GM21390 (cell line): ENCODE measurements at regions not wholly inside any gene's neighbourhood (a gene's known extent, or its start where the extent isn't known, plus 50 kb on each side); places are given as distances from the start of the nearest gene placed in this dataset.

Source experiments
- ATAC-seq: cut with Tn5 transposase; IDR thresholded peaks from one replicate; pipeline ENCODE4 v1.9.1; 2021; ENCODE audit not compliant: unreplicated experiment

GRCh38 chr7:41024126-41024525 is 678.8 kb downstream of the INHBA start:
- ATAC-seq, result no peak

GRCh38 chr7:41020056-41020455 is 682.8 kb downstream of the INHBA start:
- no peak for ATAC-seq

GRCh38 chr7:41013117-41013516 is 689.8 kb downstream of the INHBA start:
- no peak for ATAC-seq

GRCh38 chr7:41012041-41012440 is 690.8 kb downstream of the INHBA start:
- no peak for ATAC-seq

DNA sequence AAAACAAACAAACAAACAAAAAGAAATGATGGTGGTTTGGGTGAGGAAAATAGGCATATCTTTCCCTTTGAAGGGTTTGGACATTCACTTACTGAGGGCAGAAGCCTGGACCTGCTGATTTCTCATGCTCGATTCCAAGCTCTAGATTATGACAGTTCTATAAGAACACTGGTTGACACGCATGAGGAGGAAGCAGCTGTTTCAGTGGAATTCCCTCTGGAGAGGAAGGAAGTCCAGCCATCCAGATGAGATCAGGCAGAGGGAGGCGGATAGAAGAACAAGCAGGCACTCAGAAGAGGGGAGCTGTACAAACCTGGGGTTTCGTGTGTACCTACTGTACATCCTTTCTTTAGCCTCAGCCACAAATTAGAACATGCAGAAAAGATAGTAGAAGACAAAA is 691.9 kb downstream of the INHBA start:
- no peak for ATAC-seq

DNA sequence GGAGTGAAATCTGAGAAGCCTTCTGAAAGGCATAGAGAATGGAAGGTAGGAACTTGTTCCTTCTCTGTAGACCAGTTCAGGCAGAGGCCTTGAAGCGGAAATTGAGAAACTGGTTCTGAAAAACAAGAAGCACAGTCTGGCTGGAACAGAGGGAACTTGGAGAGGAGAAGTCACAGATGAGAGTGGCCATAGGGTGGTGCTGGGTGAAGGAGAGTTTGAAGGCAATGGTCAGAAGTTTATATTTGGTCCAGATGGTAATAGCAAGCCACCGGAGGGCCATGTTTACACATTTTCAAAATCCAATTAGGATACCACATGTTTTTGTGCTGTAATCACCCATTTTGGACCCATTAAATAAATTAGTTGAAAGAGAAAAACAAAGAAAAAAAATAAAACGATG is 692.5 kb downstream of the INHBA start:
- ATAC-seq, result no peak

DNA sequence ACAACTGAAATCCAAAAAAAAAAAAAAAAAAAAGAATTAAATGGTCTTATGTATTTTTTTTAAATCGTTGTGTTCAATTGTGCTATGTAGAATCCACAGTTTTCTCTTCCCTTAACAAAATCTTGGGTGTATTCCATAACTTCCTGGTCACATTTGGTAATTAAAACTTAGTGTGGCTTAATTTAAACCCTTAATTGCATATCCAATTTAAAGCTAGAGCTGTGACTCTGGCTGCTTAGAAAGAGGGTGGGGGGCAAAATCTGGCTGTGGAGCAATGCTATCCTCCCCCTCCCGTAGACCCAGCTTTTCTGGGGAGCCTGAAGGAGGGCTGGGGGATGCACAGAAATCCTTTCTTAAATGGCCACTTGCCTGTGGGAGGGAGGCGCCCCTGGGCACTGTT is 695.1 kb downstream of the INHBA start:
- no peak for ATAC-seq

GRCh38 chr7:41007351-41007751 is 695.5 kb downstream of the INHBA start:
- ATAC-seq, result no peak

GRCh38 chr7:41006306-41006995 is 696.4 kb downstream of the INHBA start:
- ATAC-seq, result no peak

- ATAC-seq, result no peak
Observed at GRCh38 chr7:41005374-41005901, 697.5 kb downstream of the INHBA start.

- ATAC-seq, result no peak
Observed at GRCh38 chr7:41003977-41004376, 698.9 kb downstream of the INHBA start.

DNA sequence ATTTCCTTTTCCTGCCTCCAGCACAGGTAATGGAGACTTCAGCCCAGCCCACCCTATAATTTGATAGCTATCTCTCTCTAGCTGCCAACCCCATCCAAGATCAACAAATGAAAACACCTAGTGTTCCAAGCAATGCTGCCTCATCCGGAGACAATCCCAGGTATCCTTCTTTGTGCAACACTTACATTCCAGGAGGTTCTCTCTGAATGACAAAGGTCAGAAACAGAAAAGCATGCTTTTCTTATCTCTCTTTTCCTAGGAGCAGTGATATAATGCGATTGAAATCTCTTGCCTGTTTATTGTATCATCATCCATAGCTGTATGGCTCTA is 699.3 kb downstream of the INHBA start:
- ATAC-seq, result no peak

GRCh38 chr7:41002741-41003610 is 699.9 kb downstream of the INHBA start:
- ATAC-seq, result no peak

GRCh38 chr7:41000042-41000441 is 702.8 kb downstream of the INHBA start:
- no peak for ATAC-seq

DNA sequence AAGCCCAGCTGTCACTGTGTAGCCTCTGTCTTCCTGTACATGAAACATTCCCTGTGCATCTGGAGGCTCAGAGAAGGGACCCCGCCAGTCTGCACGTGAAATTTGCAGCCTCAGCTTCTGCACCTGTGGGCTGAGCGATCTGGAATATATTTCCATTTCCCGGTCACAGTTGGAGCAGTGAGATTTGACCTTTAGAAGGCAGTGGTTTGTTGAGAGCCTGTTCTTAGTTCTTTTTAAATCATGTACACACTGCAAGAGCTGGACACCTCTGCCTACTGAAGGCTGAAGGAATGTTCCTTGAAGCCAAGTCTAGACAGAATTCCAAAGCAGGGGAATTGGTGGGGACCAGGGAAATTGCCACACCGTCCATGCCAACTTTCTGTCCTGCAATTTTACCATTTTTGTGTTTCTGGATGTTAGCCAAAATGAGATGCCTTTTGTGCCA is 706.6 kb downstream of the INHBA start:
- ATAC-seq, result no peak

DNA sequence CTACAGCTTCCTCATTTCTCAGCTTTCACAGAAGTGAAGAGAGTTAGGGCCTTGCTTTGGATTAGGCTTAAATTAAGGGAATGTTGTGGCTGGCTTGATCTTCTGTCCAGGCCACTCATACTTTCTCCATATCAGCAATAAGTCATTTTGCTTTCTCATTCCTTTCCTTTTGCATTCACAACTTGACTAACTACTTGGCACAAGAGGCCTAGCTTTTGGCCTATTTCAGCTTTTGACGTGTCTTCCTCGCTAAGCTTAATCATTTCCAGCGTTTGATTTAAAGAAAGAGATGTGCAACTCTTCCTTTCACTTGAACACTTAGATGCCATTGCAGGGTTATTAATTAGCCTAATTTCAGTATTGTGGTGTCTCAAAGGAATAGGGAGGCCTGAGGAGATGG is 712.0 kb downstream of the INHBA start:
- ATAC-seq, result no peak

DNA sequence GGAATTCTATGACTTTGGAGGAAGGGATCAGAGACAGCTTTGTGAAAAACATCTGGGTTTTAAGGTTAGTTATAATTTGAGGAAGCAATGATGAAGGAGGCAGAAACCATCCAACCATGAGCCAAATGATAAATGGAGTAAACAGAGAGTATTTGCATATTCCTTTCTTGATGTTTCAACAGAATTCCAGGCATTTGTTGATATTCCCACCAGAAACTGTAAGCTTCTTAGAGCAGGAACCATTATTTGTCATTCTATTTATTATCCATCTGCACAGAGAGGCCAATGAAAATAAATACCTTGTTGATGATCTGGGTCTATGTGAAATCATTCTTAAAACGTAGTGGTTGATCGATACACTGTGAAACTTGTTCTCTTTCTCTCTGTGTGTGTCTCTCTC is 715.3 kb downstream of the INHBA start:
- no peak for ATAC-seq

- ATAC-seq, result no peak
Observed at GRCh38 chr7:40986351-40986873, 716.5 kb downstream of the INHBA start.

- ATAC-seq, result no peak
Observed at GRCh38 chr7:40983111-40983510, 719.8 kb downstream of the INHBA start.

DNA sequence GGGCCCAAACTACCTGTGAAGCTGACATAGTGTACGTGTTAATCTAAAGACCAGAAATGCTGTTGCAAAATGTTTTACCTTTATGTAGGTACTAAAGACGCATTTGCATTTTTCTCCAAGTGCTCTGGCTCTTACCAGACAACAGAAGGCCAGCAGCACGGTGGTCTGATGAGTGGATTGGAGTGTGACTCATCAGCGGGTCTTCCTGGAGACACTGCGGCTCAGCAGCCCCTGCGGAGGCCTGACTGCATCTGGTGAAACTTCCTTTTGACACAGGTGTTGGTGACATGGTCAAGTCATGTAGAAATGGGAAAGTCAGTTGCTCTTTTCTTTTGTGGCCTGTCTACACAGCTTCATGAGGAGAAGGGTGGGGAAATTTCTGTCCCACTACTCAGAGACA is 723.6 kb downstream of the INHBA start:
- ATAC-seq, result no peak

DNA sequence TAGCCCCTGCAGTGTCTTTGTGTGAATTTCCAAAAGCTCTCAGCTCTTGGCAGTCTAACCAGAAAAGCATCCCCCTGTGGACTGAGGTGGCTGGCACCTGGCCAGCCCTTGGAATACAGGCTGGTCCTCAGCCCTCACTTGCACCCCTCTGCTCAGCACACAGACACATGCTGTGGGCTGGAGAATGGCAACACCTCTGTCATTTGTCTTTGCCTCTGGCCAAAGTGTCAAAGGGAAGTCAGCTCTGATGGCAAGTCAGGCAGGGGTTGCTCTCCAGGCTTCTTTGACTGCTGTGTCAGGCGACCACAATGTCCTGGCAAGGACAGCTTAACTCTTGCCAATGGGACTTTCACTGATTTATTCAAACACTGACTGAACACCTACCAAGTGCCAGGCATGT is 724.8 kb downstream of the INHBA start:
- no peak for ATAC-seq

DNA sequence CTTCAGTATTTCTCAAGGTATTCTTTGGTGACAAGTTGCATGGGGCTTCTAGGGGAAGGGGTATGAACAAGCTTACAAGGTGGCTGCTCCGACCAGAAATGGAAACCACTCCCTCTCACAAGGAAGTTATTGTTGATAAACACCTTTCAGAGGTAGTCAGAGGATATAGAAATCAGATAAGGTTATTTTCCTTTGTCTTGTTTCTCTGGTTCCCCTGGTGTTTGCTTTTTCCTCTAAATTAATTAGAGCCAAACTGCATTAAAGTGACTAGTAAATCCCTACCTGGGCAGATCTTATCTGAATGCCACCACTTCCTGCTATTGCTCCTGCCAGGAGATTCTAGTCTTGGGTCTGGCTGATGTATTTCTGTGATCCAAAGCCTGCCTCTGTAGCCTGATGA is 725.4 kb downstream of the INHBA start:
- no peak for ATAC-seq
